Uterus (tissue), 2 donors: ENCODE measurements at regions not wholly inside any gene's neighbourhood (a gene's known extent, or its start where the extent isn't known, plus 50 kb on each side); places are given as distances from the start of the nearest gene placed in this dataset.

Source experiments
- POLR2A ChIP-seq, 2 donors: fragments of 450-650 bp; IDR thresholded peaks; one replicate each; pipeline ENCODE4 v1.6.1; 2016; ENCODE audit warnings: antibody characterized with exemption in 2 of 2, mild to moderate bottlenecking in 1 of 2, moderate library complexity in 1 of 2
- TF ChIP-seq, protein P1 (sequence below), 4 experiments: fragments of 200-600 bp in 2 of 4; fragments of 450-650 bp in 2 of 4; sonication (generic) in 2 of 4; IDR thresholded peaks; one replicate each; pipeline ENCODE4 v1.5.1; 2016 to 2019; ENCODE audit warnings: antibody characterized with exemption in 4 of 4, mild to moderate bottlenecking in 2 of 4, moderate library complexity in 1 of 4

DNA sequence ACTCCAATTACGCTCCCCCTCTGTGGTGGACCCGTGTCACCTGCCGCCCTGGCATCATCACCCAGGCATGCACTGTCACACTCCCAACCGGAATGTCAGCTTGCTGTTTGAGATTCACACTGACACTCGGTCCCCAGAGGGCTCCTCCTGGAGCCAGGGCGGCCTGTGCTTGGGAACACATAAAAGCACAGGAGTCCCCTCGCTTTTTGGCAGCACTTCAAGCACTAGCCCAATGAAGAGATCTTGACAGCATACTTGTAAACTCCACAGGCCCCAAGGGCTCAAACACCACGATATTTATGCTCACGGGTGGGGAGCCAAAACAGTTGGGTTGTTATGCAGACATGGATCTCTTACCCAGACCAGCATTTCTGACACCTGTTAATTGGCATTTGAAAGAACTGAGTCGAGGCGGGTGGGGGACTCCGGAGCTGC, 90.8 kb upstream of the EGFLAM start:
- TF ChIP-seq, protein P1, sequence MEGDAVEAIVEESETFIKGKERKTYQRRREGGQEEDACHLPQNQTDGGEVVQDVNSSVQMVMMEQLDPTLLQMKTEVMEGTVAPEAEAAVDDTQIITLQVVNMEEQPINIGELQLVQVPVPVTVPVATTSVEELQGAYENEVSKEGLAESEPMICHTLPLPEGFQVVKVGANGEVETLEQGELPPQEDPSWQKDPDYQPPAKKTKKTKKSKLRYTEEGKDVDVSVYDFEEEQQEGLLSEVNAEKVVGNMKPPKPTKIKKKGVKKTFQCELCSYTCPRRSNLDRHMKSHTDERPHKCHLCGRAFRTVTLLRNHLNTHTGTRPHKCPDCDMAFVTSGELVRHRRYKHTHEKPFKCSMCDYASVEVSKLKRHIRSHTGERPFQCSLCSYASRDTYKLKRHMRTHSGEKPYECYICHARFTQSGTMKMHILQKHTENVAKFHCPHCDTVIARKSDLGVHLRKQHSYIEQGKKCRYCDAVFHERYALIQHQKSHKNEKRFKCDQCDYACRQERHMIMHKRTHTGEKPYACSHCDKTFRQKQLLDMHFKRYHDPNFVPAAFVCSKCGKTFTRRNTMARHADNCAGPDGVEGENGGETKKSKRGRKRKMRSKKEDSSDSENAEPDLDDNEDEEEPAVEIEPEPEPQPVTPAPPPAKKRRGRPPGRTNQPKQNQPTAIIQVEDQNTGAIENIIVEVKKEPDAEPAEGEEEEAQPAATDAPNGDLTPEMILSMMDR (IDR thresholded peaks at IDR 0.05) = no peak
- no peak for TF ChIP-seq POLR2A (IDR thresholded peaks at IDR 0.05)
